ENCODE measurements at regions not wholly inside any gene's neighbourhood (a gene's known extent, or its start where the extent isn't known, plus 50 kb on each side); places are given as distances from the start of the nearest gene placed in this dataset.

- no peak for TF ChIP-seq CTCF (IDR thresholded peaks at IDR 0.05; ENCODE audit: extremely low read depth in 1 of 2, insufficient read depth in 1 of 2, low read depth in 1 of 2, low read length in 2 of 2)
- no peak for TF ChIP-seq GATA2 (IDR thresholded peaks at IDR 0.05; ENCODE audit: insufficient read depth, insufficient read length, low read depth, low read length)
- TF ChIP-seq POLR2AphosphoS5 (IDR thresholded peaks at IDR 0.05; ENCODE audit: insufficient read depth, low read depth, low read length), result no peak
- no peak for TF ChIP-seq MYC (IDR thresholded peaks at IDR 0.05; ENCODE audit: low read depth, low read length)
- no peak for TF ChIP-seq JUN (IDR thresholded peaks at IDR 0.05; ENCODE audit: borderline replicate concordance, insufficient read depth, insufficient read length, low read depth)
- TF ChIP-seq, protein P1, sequence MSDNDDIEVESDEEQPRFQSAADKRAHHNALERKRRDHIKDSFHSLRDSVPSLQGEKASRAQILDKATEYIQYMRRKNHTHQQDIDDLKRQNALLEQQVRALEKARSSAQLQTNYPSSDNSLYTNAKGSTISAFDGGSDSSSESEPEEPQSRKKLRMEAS (IDR thresholded peaks at IDR 0.05; ENCODE audit: insufficient read depth, insufficient read length), result no peak
- no peak for TF ChIP-seq POLR2A (IDR thresholded peaks at IDR 0.05; ENCODE audit: low read depth, low read length)
- TF ChIP-seq EZH2 (IDR thresholded peaks at IDR 0.05; ENCODE audit: borderline replicate concordance, low read depth, low read length, severe bottlenecking), result no peak
- no peak for TF ChIP-seq FOS (IDR thresholded peaks at IDR 0.05; ENCODE audit: borderline replicate concordance, insufficient read depth, low read length)
- FAIRE-seq, result no peak
- Histone ChIP-seq H3K9me3 (replicated peaks; ENCODE audit: control insufficient read depth, insufficient read depth, low read length) (no peaks in the 10 kb centered on the region), H2AFZ (ENCODE audit: low read depth, low read length) (no peak overlapping the region), H3K4me1 (ENCODE audit: control insufficient read depth, extremely low read depth, insufficient read depth, low read length) (no peaks in the 10 kb centered on the region), H3K4me3 (replicated peaks in 1 of 3; ENCODE audit: insufficient read depth in 1 of 3, low read depth in 1 of 3, low read length in 3 of 3) (no peak overlapping the region), H4K20me1 (replicated peaks; ENCODE audit: control insufficient read depth, extremely low read depth, insufficient read depth, low read length) (no peaks in the 10 kb centered on the region), H3K36me3 (ENCODE audit: control insufficient read depth in 2 of 2, extremely low read depth in 1 of 2, insufficient read depth in 2 of 2, low read length in 2 of 2) (no peaks in the 10 kb centered on the region), H3K27ac (ENCODE audit: insufficient read depth, low read depth, low read length) (no peak overlapping the region), H3K9ac (replicated peaks; ENCODE audit: extremely low read depth, insufficient read depth, low read length) (no peak overlapping the region), H3K79me2 (ENCODE audit: control insufficient read depth, insufficient read depth, low read length) (no peaks in the 10 kb centered on the region), H3K4me2 (ENCODE audit: insufficient read depth, low read length) (no peak overlapping the region), H3K27me3 (ENCODE audit: control insufficient read depth in 2 of 2, insufficient read depth in 2 of 2, low read length in 2 of 2) (no peaks in the 10 kb centered on the region), H3K9me1 (replicated peaks; ENCODE audit: control insufficient read depth, extremely low read depth, insufficient read depth, low read length) (no peaks in the 10 kb centered on the region)
- BruUV-seq (replicated peaks), result no TSS peak
- ChIA-PET CTCF (no interaction called here), POLR2A (no interaction called here)
- no peak for DNase-seq (ENCODE audit: low read depth, low spot score)
- intact Hi-C loops (cut with micrococcal nuclease), result no loop called here
- dilution Hi-C loops (cut with MboI; ENCODE audit: extremely low pct_ligation_motif_present, low sequenced_read_pairs), result no loop called here
These were observed 1594.2 kb upstream of the PRMT6 start for GRCh38 chr1:105462308-105462707.

Data from endothelial cell of umbilical vein (primary cell).